ENCODE measurements at regions not wholly inside any gene's neighbourhood (a gene's known extent, or its start where the extent isn't known, plus 50 kb on each side); places are given as distances from the start of the nearest gene placed in this dataset.

DNA sequence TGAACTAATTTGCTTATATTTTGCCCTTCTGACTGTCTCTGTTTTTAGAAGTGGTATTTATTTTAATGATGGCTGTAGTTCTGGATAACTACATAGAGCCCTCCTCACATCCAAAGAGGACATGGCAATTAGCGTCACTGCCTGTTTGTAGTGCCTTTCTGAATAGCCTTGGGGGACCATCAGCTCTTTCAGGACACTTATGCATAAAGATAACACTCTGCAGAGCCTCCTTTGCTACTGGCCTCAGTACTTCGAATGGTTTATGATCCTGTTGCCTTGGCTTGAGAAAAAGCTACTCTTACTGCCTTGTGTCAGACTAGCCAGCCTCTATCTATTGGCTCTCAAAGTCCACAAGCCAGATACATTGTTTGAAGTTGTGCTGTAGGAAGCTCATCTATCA, 105.4 kb upstream of the SPRED1 start:
- CTCF ChIA-PET = interaction anchor here (0.6 kb wide), 1 partner anchor 90 kb away, joined by 3 read pairs; no protein-coding TSS in a partner anchor

GRCh38 chr15:38148471-38148870, 104.2 kb upstream of the SPRED1 start:
- TF ChIP-seq CTBP1 (IDR thresholded peaks at IDR 0.05; ENCODE audit: borderline replicate concordance) = no peak
- no peak for TF ChIP-seq TARDBP (IDR thresholded peaks at IDR 0.05)
- no peak for TF ChIP-seq HDGF (IDR thresholded peaks at IDR 0.05; ENCODE audit: borderline replicate concordance)
- TF ChIP-seq FOXM1 (IDR thresholded peaks at IDR 0.05; ENCODE audit: borderline replicate concordance) = no peak
- TF ChIP-seq FOXA1 (IDR thresholded peaks at IDR 0.05) = no peak
- no peak for TF ChIP-seq PKNOX1 (IDR thresholded peaks at IDR 0.05)
- TF ChIP-seq NFRKB (IDR thresholded peaks at IDR 0.05) = no peak
- no peak for TF ChIP-seq L3MBTL2 (conservative IDR thresholded peaks at IDR 0.05)
- no peak for TF ChIP-seq ELF4 (IDR thresholded peaks at IDR 0.05)
- TF ChIP-seq ARNT (IDR thresholded peaks at IDR 0.05) = no peak
- TF ChIP-seq LEF1 (IDR thresholded peaks at IDR 0.05; ENCODE audit: borderline replicate concordance) = no peak
- no peak for TF ChIP-seq ZNF384 (IDR thresholded peaks at IDR 0.05)
- TF ChIP-seq SUZ12 (IDR thresholded peaks at IDR 0.05) = no peak
- no peak for TF ChIP-seq BHLHE40 (IDR thresholded peaks at IDR 0.05; ENCODE audit: borderline replicate concordance)
- TF ChIP-seq SP1 (IDR thresholded peaks at IDR 0.05) = no peak
- no peak for TF ChIP-seq FOXK2 (IDR thresholded peaks at IDR 0.05)

More for the DNA sequence above, 105.4 kb upstream of the SPRED1 start:
- no peak for DNase-seq (ENCODE audit: extremely low spot score)
- TF ChIP-seq ZNF384 (IDR thresholded peaks at IDR 0.05) = no peak
- TF ChIP-seq FOXM1 (IDR thresholded peaks at IDR 0.05; ENCODE audit: borderline replicate concordance) = no peak
- no peak for TF ChIP-seq ARNT (IDR thresholded peaks at IDR 0.05)
- TF ChIP-seq PKNOX1 (IDR thresholded peaks at IDR 0.05) = no peak
- POLR2A ChIA-PET = no interaction called here

DNA sequence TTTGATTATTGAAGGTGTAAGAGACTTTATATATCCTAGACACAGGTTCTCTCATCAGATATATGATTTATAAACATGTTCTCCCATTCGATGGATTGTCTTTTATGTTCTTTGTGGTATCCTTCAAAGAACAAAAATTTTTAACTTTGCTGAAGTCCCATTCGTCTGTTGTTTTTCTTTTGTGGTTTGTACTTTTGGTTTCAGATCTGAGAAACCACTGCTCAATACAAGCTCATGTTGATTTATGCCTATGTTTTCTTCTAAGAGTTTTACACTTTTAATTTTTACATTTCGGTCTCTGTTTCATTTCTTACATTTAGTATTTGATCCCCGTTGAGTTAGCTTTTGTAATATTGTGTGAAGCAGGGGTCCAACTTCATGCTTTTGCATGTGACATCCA, 103.3 kb upstream of the SPRED1 start:
- POLR2A ChIA-PET = no interaction called here
- TF ChIP-seq SUZ12 (IDR thresholded peaks at IDR 0.05) (no peak), ARNT (IDR thresholded peaks at IDR 0.05) (no peak), L3MBTL2 (conservative IDR thresholded peaks at IDR 0.05) (no peak), NFRKB (IDR thresholded peaks at IDR 0.05) (no peak), BHLHE40 (IDR thresholded peaks at IDR 0.05; ENCODE audit: borderline replicate concordance) (no peak), LEF1 (IDR thresholded peaks at IDR 0.05; ENCODE audit: borderline replicate concordance) (no peak), PKNOX1 (IDR thresholded peaks at IDR 0.05) (no peak)
- DNase-seq (ENCODE audit: extremely low spot score) = no peak
- CTCF ChIA-PET = no interaction called here

More at GRCh38 chr15:38148471-38148870, 104.2 kb upstream of the SPRED1 start:
- DNase-seq (ENCODE audit: extremely low spot score) = no peak
- CTCF ChIA-PET = no interaction called here
- POLR2A ChIA-PET = no interaction called here

DNA sequence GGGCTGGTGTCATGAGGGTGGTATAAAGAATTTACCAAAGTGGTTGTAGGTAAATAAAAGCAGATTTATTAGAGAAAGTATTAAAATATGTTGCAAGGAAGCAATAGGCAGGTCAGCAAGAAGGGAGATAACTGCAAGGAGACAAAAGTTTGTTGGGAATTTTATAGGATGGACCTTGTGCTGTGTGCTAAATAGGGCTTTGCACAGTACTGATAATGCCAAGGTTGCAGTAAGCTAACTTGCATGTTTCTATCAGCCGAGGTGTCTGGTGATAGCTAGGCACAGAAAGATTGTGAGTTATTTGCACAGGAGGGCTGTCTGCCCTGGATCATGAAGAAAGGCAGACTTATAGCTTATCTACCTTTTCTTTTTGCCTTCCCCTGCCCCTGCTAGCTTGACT, 102.5 kb upstream of the SPRED1 start:
- ChIA-PET POLR2A (no interaction called here), CTCF (no interaction called here)
- TF ChIP-seq ELF4 (IDR thresholded peaks at IDR 0.05) = no peak
- no peak for TF ChIP-seq ARNT (IDR thresholded peaks at IDR 0.05)
- TF ChIP-seq NFRKB (IDR thresholded peaks at IDR 0.05) = no peak
- TF ChIP-seq LEF1 (IDR thresholded peaks at IDR 0.05; ENCODE audit: borderline replicate concordance) = no peak
- TF ChIP-seq CTBP1 (IDR thresholded peaks at IDR 0.05; ENCODE audit: borderline replicate concordance) = no peak
- no peak for TF ChIP-seq SP1 (IDR thresholded peaks at IDR 0.05)
- TF ChIP-seq SUZ12 (IDR thresholded peaks at IDR 0.05) = no peak
- TF ChIP-seq FOXA1 (IDR thresholded peaks at IDR 0.05) = no peak
- no peak for TF ChIP-seq ZNF384 (IDR thresholded peaks at IDR 0.05)
- TF ChIP-seq L3MBTL2 (conservative IDR thresholded peaks at IDR 0.05) = no peak
- no peak for TF ChIP-seq HDGF (IDR thresholded peaks at IDR 0.05; ENCODE audit: borderline replicate concordance)
- TF ChIP-seq TARDBP (IDR thresholded peaks at IDR 0.05) = no peak
- TF ChIP-seq PKNOX1 (IDR thresholded peaks at IDR 0.05) = no peak
- TF ChIP-seq FOXK2 (IDR thresholded peaks at IDR 0.05) = no peak
- TF ChIP-seq FOXM1 (IDR thresholded peaks at IDR 0.05; ENCODE audit: borderline replicate concordance) = no peak
- no peak for DNase-seq (ENCODE audit: extremely low spot score)

DNA sequence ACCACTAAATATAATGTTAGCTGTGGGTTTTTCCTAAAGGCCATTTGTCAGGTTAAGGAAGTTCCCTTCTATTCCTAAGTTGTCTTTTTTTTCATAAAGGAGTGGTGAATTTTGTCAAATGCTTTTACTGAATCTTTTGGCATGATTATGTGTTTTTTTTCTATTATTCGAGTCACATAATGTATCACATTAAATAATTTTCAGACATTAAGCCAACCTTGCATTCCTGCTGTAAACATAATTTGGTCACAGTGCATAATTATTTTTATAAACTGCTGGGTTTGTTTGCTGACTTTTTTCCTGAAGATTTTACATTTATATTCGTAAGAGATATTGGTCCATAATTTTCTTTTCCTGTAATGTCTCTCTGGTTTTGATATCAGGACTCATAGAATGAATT, 101.8 kb upstream of the SPRED1 start:
- ChIA-PET POLR2A (no interaction called here), CTCF (no interaction called here)
- no peak for DNase-seq (ENCODE audit: extremely low spot score)
- TF ChIP-seq SP1 (IDR thresholded peaks at IDR 0.05) = no peak
- no peak for TF ChIP-seq HDGF (IDR thresholded peaks at IDR 0.05; ENCODE audit: borderline replicate concordance)
- no peak for TF ChIP-seq ARNT (IDR thresholded peaks at IDR 0.05)
- no peak for TF ChIP-seq FOXK2 (IDR thresholded peaks at IDR 0.05)
- TF ChIP-seq BHLHE40 (IDR thresholded peaks at IDR 0.05; ENCODE audit: borderline replicate concordance) = no peak
- TF ChIP-seq ZNF384 (IDR thresholded peaks at IDR 0.05) = no peak
- no peak for TF ChIP-seq CTBP1 (IDR thresholded peaks at IDR 0.05; ENCODE audit: borderline replicate concordance)
- no peak for TF ChIP-seq PKNOX1 (IDR thresholded peaks at IDR 0.05)

DNA sequence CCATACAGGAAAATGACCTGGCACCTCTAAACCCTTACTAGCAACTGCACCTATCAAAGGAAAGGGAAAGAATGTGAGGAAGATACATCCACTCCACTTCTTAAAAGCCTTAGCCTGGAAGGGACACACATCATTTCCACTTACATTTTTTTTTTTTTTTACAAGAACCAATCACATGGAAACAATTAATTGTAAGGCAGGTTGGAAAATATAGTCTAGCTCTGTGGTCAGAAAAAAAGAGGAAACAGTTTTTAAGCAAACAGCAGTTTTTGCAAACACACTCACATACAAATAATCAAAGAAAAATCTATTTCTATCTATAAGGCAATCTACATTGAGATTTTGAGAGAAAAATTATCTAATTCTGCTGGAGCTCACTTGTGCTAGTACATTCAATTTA, 98.9 kb upstream of the SPRED1 start:
- POLR2A ChIA-PET = no interaction called here
- no peak for DNase-seq (ENCODE audit: extremely low spot score)
- CTCF ChIA-PET = no interaction called here

More for the DNA sequence above, 98.9 kb upstream of the SPRED1 start:
- TF ChIP-seq FOXA1 (IDR thresholded peaks at IDR 0.05) (no peak), FOXK2 (IDR thresholded peaks at IDR 0.05) (no peak), BHLHE40 (IDR thresholded peaks at IDR 0.05; ENCODE audit: borderline replicate concordance) (no peak), TARDBP (IDR thresholded peaks at IDR 0.05) (no peak), PKNOX1 (IDR thresholded peaks at IDR 0.05) (no peak), FOXM1 (IDR thresholded peaks at IDR 0.05; ENCODE audit: borderline replicate concordance) (no peak), ELF4 (IDR thresholded peaks at IDR 0.05) (no peak), ARNT (IDR thresholded peaks at IDR 0.05) (no peak), HDGF (IDR thresholded peaks at IDR 0.05; ENCODE audit: borderline replicate concordance) (no peak), LEF1 (IDR thresholded peaks at IDR 0.05; ENCODE audit: borderline replicate concordance) (no peak), L3MBTL2 (conservative IDR thresholded peaks at IDR 0.05) (no peak), ZNF384 (IDR thresholded peaks at IDR 0.05) (no peak), NFRKB (IDR thresholded peaks at IDR 0.05) (no peak), SP1 (IDR thresholded peaks at IDR 0.05) (no peak), CTBP1 (IDR thresholded peaks at IDR 0.05; ENCODE audit: borderline replicate concordance) (no peak), SUZ12 (IDR thresholded peaks at IDR 0.05) (no peak)

All from HEK293T (cell line).